TTC549 (cell line): ENCODE measurements at regions not wholly inside any gene's neighbourhood (a gene's known extent, or its start where the extent isn't known, plus 50 kb on each side); places are given as distances from the start of the nearest gene placed in this dataset.
"Not testable (repeated sequence)": the region's sequence is repeated elsewhere in the genome, so short reads cannot be mapped to it uniquely, and the experiment has no call there.

ENCODE experiments used
- FAIRE-seq: peaks from 2 replicates; lab custom pipeline; 2012; peaks lifted over from hg19 to GRCh38; lab: Jason Lieb, UNC

- FAIRE-seq = no peak
Observed at GRCh38 chr3:95184038-95184437, 1121.2 kb downstream of the NSUN3 start.

- FAIRE-seq = no peak
Observed at GRCh38 chr3:95189348-95189747, 1126.5 kb downstream of the NSUN3 start.

DNA sequence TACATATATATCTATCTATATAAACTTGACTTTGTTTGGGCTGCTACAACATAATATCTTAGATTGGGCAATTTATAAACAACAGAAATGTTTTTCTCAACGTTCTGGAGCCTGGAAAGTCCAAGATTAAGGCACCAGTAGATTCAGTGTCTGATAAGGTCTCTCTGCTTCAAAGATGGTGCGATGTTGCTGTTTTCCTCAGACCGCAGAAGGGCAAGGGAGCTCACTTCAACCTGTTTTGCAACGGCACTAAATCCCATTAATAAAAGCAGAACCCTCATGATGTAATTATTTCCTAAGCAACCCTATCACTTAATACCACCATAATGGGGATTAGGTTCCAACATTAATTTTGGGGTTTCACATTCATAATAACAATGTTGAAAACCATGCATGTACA lies 1134.8 kb downstream of the NSUN3 start:
- no peak for FAIRE-seq

DNA sequence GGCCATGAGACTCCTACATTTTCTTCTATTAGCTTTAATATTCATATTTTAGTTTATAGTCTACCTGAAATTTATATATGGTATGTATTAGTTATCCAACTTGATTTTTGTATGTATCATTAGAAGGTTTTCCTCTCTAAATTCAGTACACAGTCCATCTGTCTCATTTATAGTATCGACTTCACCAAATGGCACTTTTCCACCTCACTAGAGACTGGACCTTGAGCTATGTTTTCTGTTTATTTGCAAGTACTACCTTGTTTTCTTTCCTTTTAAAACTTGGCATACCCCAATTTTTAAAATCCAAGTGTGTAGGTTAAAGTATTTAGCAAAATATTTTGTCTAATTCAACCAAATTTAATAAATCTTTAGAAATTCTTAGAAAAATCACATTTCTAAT lies 1137.5 kb downstream of the NSUN3 start:
- FAIRE-seq = no peak

DNA sequence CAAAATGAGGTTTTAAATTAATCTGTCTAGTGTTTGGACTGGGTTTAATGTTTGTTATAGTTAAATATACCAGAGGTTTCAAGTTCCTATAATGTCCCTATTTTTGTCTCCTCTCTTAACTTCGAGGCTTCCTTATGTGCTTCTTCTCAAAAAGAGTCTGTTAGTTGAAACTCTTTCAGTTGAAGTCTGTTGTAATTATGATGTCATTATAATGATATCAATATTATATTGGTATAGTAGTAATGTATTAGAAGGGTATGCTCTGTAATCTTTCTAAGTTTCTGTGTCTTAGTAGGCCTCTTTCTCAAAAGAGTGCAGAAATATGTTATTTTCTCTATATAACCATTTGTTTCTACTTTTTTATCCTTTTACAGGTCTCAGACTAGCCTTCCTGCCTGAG lies 1148.0 kb downstream of the NSUN3 start:
- no peak for FAIRE-seq

DNA sequence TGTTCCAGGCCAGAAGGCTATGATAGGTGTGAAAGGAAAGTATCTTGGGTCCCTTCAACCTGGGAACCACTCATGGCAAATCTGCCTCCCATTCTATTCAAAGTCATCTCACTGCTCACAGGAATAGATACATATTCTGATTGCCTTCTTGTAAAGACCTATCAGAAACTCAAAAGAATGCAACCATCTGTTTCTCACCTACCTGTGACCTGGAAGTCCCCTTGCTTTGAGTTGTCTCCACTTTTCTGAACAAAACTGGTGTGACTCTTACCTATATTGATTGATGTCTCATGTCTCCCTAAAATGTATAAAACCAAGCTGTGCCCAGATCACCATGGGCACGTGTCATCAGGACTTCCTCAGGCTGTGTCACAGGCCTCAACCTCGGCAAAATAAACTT lies 1149.3 kb downstream of the NSUN3 start:
- FAIRE-seq = no peak

DNA sequence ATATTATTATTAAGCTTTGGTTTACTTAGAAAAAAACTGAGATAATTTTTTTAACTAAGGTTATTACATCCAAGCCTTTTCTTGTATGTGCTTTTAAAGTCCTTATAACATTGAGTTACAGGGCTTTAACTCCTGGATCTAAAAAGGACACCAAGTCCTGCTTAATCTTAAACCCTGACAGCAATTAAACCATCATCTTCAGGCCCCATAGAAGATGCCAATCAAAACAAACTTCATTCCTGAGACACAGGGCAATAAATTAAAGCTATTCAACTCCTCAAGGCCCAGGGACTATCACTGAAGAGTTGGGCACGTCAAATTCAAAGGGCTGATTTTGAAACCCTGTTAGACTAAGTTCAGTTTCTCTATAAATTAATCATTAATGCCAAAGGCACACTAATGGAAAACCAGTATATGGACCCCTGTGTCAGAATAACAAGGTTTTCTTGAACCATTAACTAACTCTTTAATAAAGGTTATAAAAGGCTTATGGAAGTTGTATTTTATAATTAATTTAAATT lies 1152.6 kb downstream of the NSUN3 start:
- no peak for FAIRE-seq

GRCh38 chr3:95217661-95218060 lies 1154.8 kb downstream of the NSUN3 start:
- no peak for FAIRE-seq

- FAIRE-seq = no peak
Observed at GRCh38 chr3:95218484-95218883, 1155.6 kb downstream of the NSUN3 start.

DNA sequence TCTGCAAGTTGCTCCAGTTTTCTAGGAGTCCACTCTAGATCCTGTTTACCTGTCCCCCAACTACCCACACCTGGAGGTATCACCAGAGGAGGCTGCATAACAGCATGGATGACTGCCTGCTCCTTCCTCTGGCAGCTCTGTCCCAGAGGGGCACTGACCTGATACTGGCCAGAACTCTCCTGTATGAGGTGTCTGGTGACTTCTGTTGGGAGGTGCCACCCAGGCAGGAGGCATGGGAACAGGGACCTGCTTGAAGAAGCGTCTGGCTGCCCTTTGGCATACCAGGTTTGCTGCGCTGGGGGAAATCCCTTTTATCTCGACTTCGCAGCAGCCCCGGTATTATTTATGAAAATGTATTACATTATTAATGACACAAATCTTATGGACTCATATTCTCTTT lies 1163.6 kb downstream of the NSUN3 start:
- FAIRE-seq = no peak

GRCh38 chr3:95227092-95227491 lies 1164.2 kb downstream of the NSUN3 start:
- FAIRE-seq = no peak

DNA sequence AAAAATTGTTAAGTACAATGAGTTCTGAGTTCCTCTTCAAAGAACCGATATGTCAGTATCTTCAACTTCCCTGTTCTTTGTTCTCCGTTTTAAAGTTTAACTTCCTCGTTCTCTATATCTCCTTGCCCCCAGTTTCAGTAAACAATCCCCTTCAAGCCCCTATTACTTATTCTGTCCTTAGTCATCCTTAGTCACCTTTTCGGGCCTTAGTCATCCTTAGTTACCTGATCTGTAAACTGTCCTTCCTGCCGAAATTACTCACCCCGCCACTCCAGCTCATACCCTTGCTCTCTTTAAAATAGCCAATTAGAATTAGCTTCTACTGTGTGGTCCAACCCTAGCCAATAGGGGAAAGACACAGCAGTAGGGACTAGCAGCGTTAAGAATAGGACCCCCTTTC lies 1165.6 kb downstream of the NSUN3 start:
- FAIRE-seq = no peak

- no peak for FAIRE-seq
Observed at GRCh38 chr3:95235916-95236315, 1173.1 kb downstream of the NSUN3 start.

DNA sequence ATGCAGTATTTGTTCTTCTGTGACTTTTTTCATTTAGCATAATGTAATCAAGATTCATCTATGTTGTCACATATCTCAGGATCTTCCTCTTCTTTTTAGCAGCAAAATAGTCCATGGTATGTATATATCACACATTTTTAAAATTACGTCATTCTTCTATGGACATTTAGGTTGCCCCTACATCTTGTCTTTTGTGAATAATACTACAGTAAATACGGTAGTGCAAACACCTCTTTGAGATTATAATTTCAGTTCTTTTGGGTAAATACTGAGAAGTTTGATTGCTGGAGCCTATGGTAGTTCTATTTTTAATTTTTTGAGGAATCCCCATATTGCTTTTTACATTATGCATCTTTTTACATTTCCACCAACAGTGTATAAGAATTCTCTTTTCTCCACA lies 1174.9 kb downstream of the NSUN3 start:
- no peak for FAIRE-seq

GRCh38 chr3:95240395-95240794 lies 1177.5 kb downstream of the NSUN3 start:
- no peak for FAIRE-seq

DNA sequence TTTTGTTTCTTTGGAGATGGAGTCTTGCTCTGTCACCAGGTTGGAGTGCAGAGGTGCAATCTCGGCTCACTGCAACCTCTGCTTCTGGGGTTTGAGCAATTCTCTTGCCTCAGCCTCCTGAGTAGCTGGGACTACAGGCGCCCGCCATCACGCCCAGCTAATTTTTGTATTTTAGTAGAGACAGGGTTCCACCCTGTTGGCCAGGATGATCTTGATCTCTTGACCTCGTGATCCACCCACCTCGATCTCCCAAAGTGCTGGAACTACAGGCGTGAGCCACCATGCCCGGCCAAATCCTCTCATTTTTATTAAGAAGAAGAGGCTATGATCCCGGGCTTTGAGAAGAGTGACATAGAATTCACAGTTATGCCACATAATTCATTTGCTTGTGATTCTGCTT lies 1178.4 kb downstream of the NSUN3 start:
- FAIRE-seq = not testable (repeated sequence)

- no peak for FAIRE-seq
Observed at GRCh38 chr3:95246413-95246812, 1183.6 kb downstream of the NSUN3 start.

DNA sequence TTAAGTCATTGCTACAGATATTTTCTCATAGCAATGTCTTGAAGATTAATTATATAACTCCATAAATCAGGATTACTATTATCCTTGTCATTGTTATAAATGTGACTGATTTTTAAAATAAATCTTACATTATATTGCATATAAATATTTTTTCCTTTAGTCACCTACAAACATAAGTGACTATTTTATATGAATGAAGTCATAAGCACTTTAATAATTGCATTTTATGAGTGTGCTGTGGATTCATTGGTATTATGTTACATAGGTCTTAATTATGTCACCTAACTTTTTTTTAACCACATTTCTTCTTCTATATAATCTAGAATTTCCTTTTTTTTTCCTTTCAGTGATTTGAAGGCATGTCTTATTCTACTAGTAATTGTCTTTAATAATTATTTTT lies 1191.2 kb downstream of the NSUN3 start:
- no peak for FAIRE-seq

- no peak for FAIRE-seq
Observed at GRCh38 chr3:95254758-95255157, 1191.9 kb downstream of the NSUN3 start.

DNA sequence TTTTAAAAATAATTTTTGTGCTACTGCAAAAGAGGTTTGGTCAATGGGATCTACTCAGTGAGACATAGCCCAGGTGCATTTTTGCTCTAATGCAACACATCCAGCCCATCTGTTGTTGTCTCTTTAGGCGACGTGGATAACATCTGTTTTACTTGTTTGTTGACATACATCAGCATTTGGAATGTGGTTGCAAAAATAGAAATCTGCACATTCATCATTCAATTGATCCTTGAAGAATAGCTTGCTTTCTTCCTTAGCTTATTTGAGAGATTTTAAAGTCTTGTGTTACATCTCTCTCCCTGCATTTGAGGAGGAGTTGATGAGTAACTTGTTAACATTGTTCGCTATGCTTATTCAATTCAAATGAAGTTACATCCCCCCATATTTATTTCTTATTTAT lies 1202.3 kb downstream of the NSUN3 start:
- FAIRE-seq = no peak

GRCh38 chr3:95271395-95271794 lies 1208.5 kb downstream of the NSUN3 start:
- FAIRE-seq = no peak

DNA sequence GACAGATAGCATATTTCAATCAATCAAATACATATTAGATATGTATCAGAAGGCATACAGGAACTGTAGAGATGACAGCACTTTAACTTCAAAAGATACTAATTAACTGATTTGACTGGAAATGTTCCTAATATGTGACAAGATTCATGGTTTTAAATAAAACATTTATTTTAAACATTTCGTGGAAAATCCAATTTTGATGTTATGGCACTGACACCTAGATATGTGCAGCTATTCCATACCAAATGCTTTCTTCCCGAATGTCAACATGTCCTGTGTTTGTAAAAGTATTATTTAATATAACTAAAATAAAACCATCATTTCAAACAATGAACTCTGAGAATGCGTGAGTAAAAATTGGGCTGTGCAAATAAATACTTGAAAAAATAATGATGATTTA lies 1209.3 kb downstream of the NSUN3 start:
- FAIRE-seq = no peak

DNA sequence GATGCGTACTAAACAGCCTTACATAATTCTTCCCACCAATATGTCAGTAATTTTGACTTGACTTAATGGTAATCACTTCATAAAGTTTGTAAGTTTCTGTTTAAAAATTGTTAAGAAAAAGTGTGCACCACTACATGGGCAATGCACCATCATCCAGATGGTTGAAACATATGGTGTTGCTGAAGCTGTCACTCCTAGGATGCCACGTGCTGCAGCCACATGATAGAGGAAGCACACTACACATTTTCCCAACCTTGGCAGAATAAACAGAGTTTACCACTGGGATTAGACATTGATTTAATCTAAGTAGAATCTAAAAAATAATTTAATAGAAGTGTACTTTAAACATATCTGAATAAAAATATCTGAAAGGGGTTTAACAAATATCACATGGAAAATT lies 1209.9 kb downstream of the NSUN3 start:
- FAIRE-seq = no peak

GRCh38 chr3:95277613-95278012 lies 1214.8 kb downstream of the NSUN3 start:
- no peak for FAIRE-seq

GRCh38 chr3:95280711-95281352 lies 1218.0 kb downstream of the NSUN3 start:
- FAIRE-seq = no peak
